IMR-90 (cell line): ENCODE measurements at regions not wholly inside any gene's neighbourhood (a gene's known extent, or its start where the extent isn't known, plus 50 kb on each side); places are given as distances from the start of the nearest gene placed in this dataset.

ENCODE experiments used
- ATAC-seq: fragments of 200-7000 bp; cut with Tn5 transposase; 2 replicates; pipeline ENCODE4 v1.9.1; 2020; ENCODE audit warnings: low read depth, mild to moderate bottlenecking, moderate library complexity
- BruUV-seq: library from RNA; stranded (reverse); fragments of 400-500 nt; replicated peaks from 2 replicates; lab custom pipeline; 2021; lab: Mats Ljungman, UMichigan
- CTCF ChIA-PET: fragments of 300-600 bp; formaldehyde crosslinking; extraction: SDS; loops from one replicate; lab custom pipeline; 2021; ENCODE audit warnings: antibody characterized with exemption; lab: Yijun Ruan, JAX
- POLR2A ChIA-PET: fragments of 300-600 bp; sonication (Branson Sonifier 250); formaldehyde crosslinking; loops from one replicate; lab custom pipeline; 2022; ENCODE audit warnings: antibody characterized with exemption; ENCODE audit not compliant: unreplicated experiment; lab: Charles Lee
- DNase-seq: peaks from one replicate; pipeline ENCODE4 v3.0.0; 2013
- H2AFZ ChIP-seq: replicated peaks from 2 replicates; pipeline ENCODE3; 2013; ENCODE audit warnings: low read length, mild to moderate bottlenecking; ENCODE audit not compliant: poor library complexity
- H2AK5ac ChIP-seq: 2 replicates; pipeline ENCODE4 v1.6.1; 2013; ENCODE audit warnings: low read depth, low read length, inconsistent platforms
- H2AK9ac ChIP-seq: replicated peaks from 2 replicates; pipeline ENCODE3; 2013; ENCODE audit warnings: mild to moderate bottlenecking, low read depth, low read length, moderate library complexity; ENCODE audit not compliant: poor library complexity
- H2BK120ac ChIP-seq: 2 replicates; pipeline ENCODE4 v1.6.1; 2013; ENCODE audit warnings: low read depth, low read length, inconsistent platforms
- H2BK15ac ChIP-seq: 3 replicates; pipeline ENCODE4 v1.6.1; 2013; ENCODE audit warnings: low read depth, low read length, inconsistent platforms
- H2BK20ac ChIP-seq: 2 replicates; pipeline ENCODE4 v1.6.1; 2013; ENCODE audit warnings: low read depth, mild to moderate bottlenecking, inconsistent platforms, low read length, moderate library complexity
- H2BK5ac ChIP-seq: 2 replicates; pipeline ENCODE4 v1.6.1; 2013; ENCODE audit warnings: mild to moderate bottlenecking, low read depth, low read length, inconsistent platforms; ENCODE audit not compliant: poor library complexity, severe bottlenecking
- H3K14ac ChIP-seq: replicated peaks from 2 replicates; pipeline ENCODE4 v1.6.1; 2013; ENCODE audit warnings: low read depth, low read length, inconsistent platforms
- H3K18ac ChIP-seq: 2 replicates; pipeline ENCODE4 v1.6.1; 2013; ENCODE audit warnings: low read depth, low read length, control low read depth
- H3K23ac ChIP-seq: 2 replicates; pipeline ENCODE4 v1.6.1; 2013; ENCODE audit warnings: low read depth, low read length, inconsistent platforms
- H3K27ac ChIP-seq: 2 replicates; pipeline ENCODE4 v1.5.1; 2013; ENCODE audit warnings: mild to moderate bottlenecking, control low read depth, low read length; ENCODE audit not compliant: insufficient read depth
- H3K27me3 ChIP-seq: 2 replicates; pipeline ENCODE4 v1.6.1; 2013; ENCODE audit warnings: low read length; ENCODE audit not compliant: control insufficient read depth, insufficient read depth
- H3K36me3 ChIP-seq: 2 replicates; pipeline ENCODE4 v1.6.1; 2013; ENCODE audit warnings: low read length, mixed read lengths; ENCODE audit not compliant: control insufficient read depth, insufficient read depth
- H3K4ac ChIP-seq: 2 replicates; pipeline ENCODE4 v1.6.1; 2013; ENCODE audit warnings: low read depth, low read length, inconsistent platforms
- H3K4me1 ChIP-seq: 2 replicates; pipeline ENCODE4 v1.6.1; 2013; ENCODE audit warnings: low read length, mixed read lengths; ENCODE audit not compliant: control insufficient read depth, insufficient read depth
- H3K4me2 ChIP-seq: 2 replicates; pipeline ENCODE4 v1.6.1; 2013; ENCODE audit warnings: low read depth, mild to moderate bottlenecking, control low read depth, low read length, moderate library complexity
- H3K4me3 ChIP-seq: 2 replicates; pipeline ENCODE4 v1.5.1; 2013; ENCODE audit warnings: low read depth, mild to moderate bottlenecking, control low read depth, low read length, moderate library complexity; ENCODE audit not compliant: insufficient read depth
- H3K56ac ChIP-seq: 2 replicates; pipeline ENCODE4 v1.6.1; 2013; ENCODE audit warnings: low read length, inconsistent platforms; ENCODE audit not compliant: insufficient read depth; ENCODE audit errors: extremely low read depth
- H3K79me1 ChIP-seq, 2 experiments: 2 replicates each; pipeline ENCODE4 v1.6.1; 2013; ENCODE audit warnings: low read length in 2 of 2, inconsistent platforms in 1 of 2, low read depth in 1 of 2
- H3K9ac ChIP-seq: 2 replicates; pipeline ENCODE4 v1.6.1; 2013; ENCODE audit warnings: low read depth, low read length, control low read depth
- H3K9me1 ChIP-seq: 2 replicates; pipeline ENCODE4 v1.6.1; 2013; ENCODE audit warnings: low read length, inconsistent platforms; ENCODE audit not compliant: insufficient read depth
- H3K9me3 ChIP-seq: 2 replicates; pipeline ENCODE4 v1.6.1; 2013; ENCODE audit warnings: low read length; ENCODE audit not compliant: control insufficient read depth, insufficient read depth
- H4K20me1 ChIP-seq: 2 replicates; pipeline ENCODE4 v1.6.1; 2013; ENCODE audit warnings: low read length, inconsistent platforms; ENCODE audit not compliant: insufficient read depth
- H4K5ac ChIP-seq: 2 replicates; pipeline ENCODE4 v1.6.1; 2013; ENCODE audit warnings: mild to moderate bottlenecking, low read depth, low read length, control low read depth
- H4K8ac ChIP-seq, 2 experiments: 2 replicates each; pipeline ENCODE4 v1.6.1; 2013; ENCODE audit warnings: low read depth in 2 of 2, low read length in 2 of 2, control low read depth in 1 of 2, inconsistent platforms in 1 of 2
- H4K91ac ChIP-seq: 2 replicates; pipeline ENCODE4 v1.6.1; 2013; ENCODE audit warnings: low read depth, low read length, inconsistent platforms; ENCODE audit not compliant: insufficient read depth
- POLR2A ChIP-seq: IDR thresholded peaks from 2 replicates; pipeline ENCODE4 v1.6.1; 2012; ENCODE audit warnings: mild to moderate bottlenecking, low read depth, low read length
- RFX5 ChIP-seq: IDR thresholded peaks from 2 replicates; pipeline ENCODE4 v1.8.0; 2012; ENCODE audit warnings: low read depth, mild to moderate bottlenecking, low read length, moderate library complexity
- USF2 ChIP-seq: fragments of 150-350 bp; IDR thresholded peaks from 2 replicates; pipeline ENCODE4 v1.6.1; 2017; ENCODE audit warnings: mild to moderate bottlenecking, antibody characterized with exemption, low read length, low read depth
- dilution Hi-C: fragments of 300-500 bp; cut with HindIII; formaldehyde crosslinking; loops from one replicate; pipeline ENCODE4 v1.14.3; 2018; ENCODE audit warnings: low sequenced_read_pairs; ENCODE audit not compliant: unreplicated experiment
- in situ Hi-C: fragments of 300-500 bp; cut with MboI; formaldehyde crosslinking; loops from 3 replicates; pipeline ENCODE4 v1.14.3; 2019; ENCODE audit warnings: low sequenced_read_pairs, inconsistent platforms, mixed read lengths
- intact Hi-C: fragments of 100-400 bp; cut with micrococcal nuclease; formaldehyde crosslinking; loops from 2 replicates; pipeline ENCODE4 v1.10.0; 2022

GRCh38 chr6:56790414-56790813 lies 147.7 kb upstream of the DST start:
- Histone ChIP-seq H2BK15ac (no peak overlapping the region), H3K4me2 (no peak overlapping the region), H4K5ac (no peak overlapping the region), H3K4ac (no peak overlapping the region), H2BK20ac (no peak overlapping the region), H3K56ac (no peak overlapping the region), H3K4me1 (peaks cover 6% of the 10 kb centered on the region; the same call in 1 of the 2 replicates), H2BK5ac (no peak overlapping the region), H3K18ac (no peak overlapping the region), H4K20me1 (peaks cover 56% of the 10 kb centered on the region), H3K23ac (no peak overlapping the region), H2AK9ac (no peak overlapping the region), H3K9me3 (no peaks in the 10 kb centered on the region), H3K14ac (no peak overlapping the region), H4K8ac (no peak overlapping the region), H3K27me3 (no peaks in the 10 kb centered on the region), H4K91ac (no peak overlapping the region), H2BK120ac (no peak overlapping the region), H3K9ac (no peak overlapping the region), H3K36me3 (no peaks in the 10 kb centered on the region; the same call in 1 of the 2 replicates), H2AK5ac (no peak overlapping the region), H3K79me1 (peaks cover 32 to 78% of the 10 kb centered on the region in 2 experiments; a peak in 3 of 4 replicates), H3K9me1 (peaks cover 11% of the 10 kb centered on the region), H3K4me3 (no peak overlapping the region), H3K27ac (no peak overlapping the region), H2AFZ (no peak overlapping the region)
- BruUV-seq, result no TSS peak
- DNase-seq (no peak), ATAC-seq (no peak)
- in situ Hi-C loops (no loop called here), dilution Hi-C loops (no loop called here), intact Hi-C loops (no loop called here)
- TF ChIP-seq RFX5, result no peak
- no peak for TF ChIP-seq POLR2A
- TF ChIP-seq USF2, result no peak
- ChIA-PET POLR2A (no interaction called here), CTCF (interaction anchor here (1.3 kb wide), 1 partner anchor 14 kb away, joined by 3 read pairs; no protein-coding TSS in a partner anchor)
